ENCODE measurements at regions not wholly inside any gene's neighbourhood (a gene's known extent, or its start where the extent isn't known, plus 50 kb on each side); places are given as distances from the start of the nearest gene placed in this dataset.

DNA sequence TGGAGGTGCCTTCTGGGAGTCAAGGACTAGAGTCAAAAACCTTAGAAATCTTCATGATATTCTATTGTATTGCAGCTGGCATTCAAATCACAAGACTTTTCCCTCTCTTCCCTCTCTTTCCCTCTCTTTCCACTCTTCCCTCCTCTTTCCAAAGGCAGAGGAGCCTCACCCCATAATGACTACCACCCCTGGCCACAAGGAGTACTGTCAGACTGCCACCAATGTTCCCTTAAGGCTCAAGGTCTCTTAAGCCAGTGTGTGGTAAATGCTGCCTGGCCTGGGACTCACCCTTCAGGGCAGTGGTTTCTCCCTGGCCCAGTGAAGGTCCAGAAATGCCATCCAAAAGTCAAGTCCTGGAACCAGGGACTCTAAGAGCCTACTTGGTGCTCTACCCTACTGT is 605.9 kb upstream of the PKDCC start:
- DNase-seq = no peak
- H3K4me1 ChIP-seq = no peaks in the 10 kb centered on the region
- H3K27ac ChIP-seq = no peak overlapping the region
- H3K9me3 ChIP-seq = peaks cover 0 to 15% (median 5%) of the 10 kb centered on the region in 8 donors
- intact Hi-C loops (cut with DNase I; ENCODE audit: low total_unique reads) = no loop called here
- no peaks in the 10 kb centered on the region for H3K27me3 ChIP-seq (replicated peaks in 1 of 7)
- no peaks in the 10 kb centered on the region for H3K36me3 ChIP-seq
- TF ChIP-seq, protein P1, sequence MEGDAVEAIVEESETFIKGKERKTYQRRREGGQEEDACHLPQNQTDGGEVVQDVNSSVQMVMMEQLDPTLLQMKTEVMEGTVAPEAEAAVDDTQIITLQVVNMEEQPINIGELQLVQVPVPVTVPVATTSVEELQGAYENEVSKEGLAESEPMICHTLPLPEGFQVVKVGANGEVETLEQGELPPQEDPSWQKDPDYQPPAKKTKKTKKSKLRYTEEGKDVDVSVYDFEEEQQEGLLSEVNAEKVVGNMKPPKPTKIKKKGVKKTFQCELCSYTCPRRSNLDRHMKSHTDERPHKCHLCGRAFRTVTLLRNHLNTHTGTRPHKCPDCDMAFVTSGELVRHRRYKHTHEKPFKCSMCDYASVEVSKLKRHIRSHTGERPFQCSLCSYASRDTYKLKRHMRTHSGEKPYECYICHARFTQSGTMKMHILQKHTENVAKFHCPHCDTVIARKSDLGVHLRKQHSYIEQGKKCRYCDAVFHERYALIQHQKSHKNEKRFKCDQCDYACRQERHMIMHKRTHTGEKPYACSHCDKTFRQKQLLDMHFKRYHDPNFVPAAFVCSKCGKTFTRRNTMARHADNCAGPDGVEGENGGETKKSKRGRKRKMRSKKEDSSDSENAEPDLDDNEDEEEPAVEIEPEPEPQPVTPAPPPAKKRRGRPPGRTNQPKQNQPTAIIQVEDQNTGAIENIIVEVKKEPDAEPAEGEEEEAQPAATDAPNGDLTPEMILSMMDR (IDR thresholded peaks at IDR 0.05 in 8 of 11, conservative IDR thresholded peaks at IDR 0.05 in 3 of 11) = no peak
- no peak for TF ChIP-seq POLR2AphosphoS5 (IDR thresholded peaks at IDR 0.05)
- no peak for TF ChIP-seq POLR2A (IDR thresholded peaks at IDR 0.05)
- no peak overlapping the region for H3K4me3 ChIP-seq

DNA sequence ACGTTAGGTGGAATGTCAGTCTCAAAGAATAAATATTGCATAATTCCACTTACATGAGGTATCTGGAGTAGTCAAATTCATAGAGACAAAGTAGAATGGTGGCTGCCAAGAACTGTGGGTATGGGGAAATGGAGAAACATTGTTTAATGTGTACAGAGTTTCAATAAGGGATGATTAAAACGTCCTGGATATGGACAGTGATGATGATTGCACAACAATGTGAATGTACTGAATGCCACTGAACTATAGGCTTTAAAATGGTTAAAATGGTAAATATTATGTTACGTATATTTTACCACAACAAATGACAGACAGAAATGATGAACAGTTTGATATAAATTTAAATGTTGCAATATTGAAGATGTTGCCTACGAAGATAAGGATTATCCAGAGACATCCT is 602.0 kb upstream of the PKDCC start:
- Histone ChIP-seq H3K9me3 (peaks cover 0 to 5% (median 0%) of the 10 kb centered on the region in 8 donors), H3K36me3 (no peaks in the 10 kb centered on the region), H3K27ac (no peak overlapping the region), H3K4me1 (no peaks in the 10 kb centered on the region), H3K27me3 (replicated peaks in 1 of 7) (no peaks in the 10 kb centered on the region), H3K4me3 (no peak overlapping the region)
- TF ChIP-seq, protein P1 (IDR thresholded peaks at IDR 0.05 in 8 of 11, conservative IDR thresholded peaks at IDR 0.05 in 3 of 11) = no peak
- no peak for TF ChIP-seq POLR2A (IDR thresholded peaks at IDR 0.05)
- no peak for TF ChIP-seq POLR2AphosphoS5 (IDR thresholded peaks at IDR 0.05)
- intact Hi-C loops (cut with DNase I; ENCODE audit: low total_unique reads) = no loop called here
- DNase-seq = no peak
- 74 to 86% (median 83%) methylated on average over 4 of the region's 4 CpGs for WGBS, 5 donors

DNA sequence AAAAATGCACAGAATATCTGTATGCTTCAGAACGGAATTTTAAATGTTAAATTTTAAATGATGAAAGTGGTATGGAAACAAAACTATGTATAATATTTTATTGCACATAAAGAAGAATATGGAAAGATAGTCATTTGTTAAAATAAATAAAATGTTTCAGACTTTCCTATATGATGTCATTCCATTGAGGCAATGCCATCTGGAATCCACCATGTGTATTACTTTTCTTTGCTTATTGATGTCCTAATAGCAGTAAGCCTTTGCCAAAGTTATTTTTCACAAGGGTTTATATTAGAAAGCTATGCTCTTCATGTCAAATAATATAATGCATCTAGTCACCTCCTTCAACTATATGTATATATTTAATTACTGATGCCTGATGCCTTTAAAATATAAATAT is 601.6 kb upstream of the PKDCC start:
- Histone ChIP-seq H3K4me1 (no peaks in the 10 kb centered on the region), H3K27ac (no peak overlapping the region), H3K4me3 (no peak overlapping the region), H3K9me3 (peaks cover 0 to 5% (median 0%) of the 10 kb centered on the region in 8 donors), H3K27me3 (replicated peaks in 1 of 7) (no peaks in the 10 kb centered on the region), H3K36me3 (no peaks in the 10 kb centered on the region)
- intact Hi-C loops (cut with DNase I; ENCODE audit: low total_unique reads) = no loop called here
- DNase-seq = no peak
- 44 to 90% (median 71%) methylated on average over 1 of the region's 1 CpG for WGBS, 5 donors
- TF ChIP-seq, protein P1 (IDR thresholded peaks at IDR 0.05 in 8 of 11, conservative IDR thresholded peaks at IDR 0.05 in 3 of 11) = no peak
- TF ChIP-seq POLR2A (IDR thresholded peaks at IDR 0.05) (no peak), POLR2AphosphoS5 (IDR thresholded peaks at IDR 0.05) (no peak)

DNA sequence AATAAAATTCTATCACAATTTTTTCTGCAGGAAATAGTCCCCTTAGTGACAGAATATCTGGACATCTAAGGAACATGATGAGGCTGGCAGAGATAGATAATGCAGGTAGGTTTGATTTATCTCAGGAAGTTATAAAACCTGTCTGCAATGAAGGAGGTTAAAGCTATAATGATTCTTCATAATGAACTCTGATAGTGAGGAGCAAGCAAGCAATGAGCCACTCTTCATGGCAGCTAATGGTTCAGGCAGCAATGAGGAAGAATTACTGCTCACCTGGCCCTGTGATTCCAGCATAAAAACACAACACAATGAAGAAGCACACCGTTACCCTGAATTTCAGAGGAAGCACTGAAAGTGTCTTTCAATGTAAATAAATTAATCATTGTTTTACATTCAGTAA is 599.6 kb upstream of the PKDCC start:
- Histone ChIP-seq H3K9me3 (peaks cover 0 to 4% (median 0%) of the 10 kb centered on the region in 8 donors), H3K4me1 (no peaks in the 10 kb centered on the region), H3K27ac (no peak overlapping the region), H3K4me3 (no peak overlapping the region), H3K27me3 (replicated peaks in 1 of 7) (no peaks in the 10 kb centered on the region), H3K36me3 (no peaks in the 10 kb centered on the region)
- TF ChIP-seq, protein P1 (IDR thresholded peaks at IDR 0.05 in 8 of 11, conservative IDR thresholded peaks at IDR 0.05 in 3 of 11) = no peak
- TF ChIP-seq POLR2A (IDR thresholded peaks at IDR 0.05) (no peak), POLR2AphosphoS5 (IDR thresholded peaks at IDR 0.05) (no peak)
- 65 to 84% (median 73%) methylated on average over 1 of the region's 1 CpG for WGBS, 5 donors
- no peak for DNase-seq
- intact Hi-C loops (cut with DNase I; ENCODE audit: low total_unique reads) = no loop called here
